Inferior parietal cortex (tissue), 1 donor: ENCODE measurements at regions not wholly inside any gene's neighbourhood (a gene's known extent, or its start where the extent isn't known, plus 50 kb on each side); places are given as distances from the start of the nearest gene placed in this dataset.

ENCODE experiments used
- DNase-seq: peaks from one replicate; pipeline ENCODE4 v3.0.0-alpha.2; 2016; ENCODE audit errors: extremely low spot score

DNA sequence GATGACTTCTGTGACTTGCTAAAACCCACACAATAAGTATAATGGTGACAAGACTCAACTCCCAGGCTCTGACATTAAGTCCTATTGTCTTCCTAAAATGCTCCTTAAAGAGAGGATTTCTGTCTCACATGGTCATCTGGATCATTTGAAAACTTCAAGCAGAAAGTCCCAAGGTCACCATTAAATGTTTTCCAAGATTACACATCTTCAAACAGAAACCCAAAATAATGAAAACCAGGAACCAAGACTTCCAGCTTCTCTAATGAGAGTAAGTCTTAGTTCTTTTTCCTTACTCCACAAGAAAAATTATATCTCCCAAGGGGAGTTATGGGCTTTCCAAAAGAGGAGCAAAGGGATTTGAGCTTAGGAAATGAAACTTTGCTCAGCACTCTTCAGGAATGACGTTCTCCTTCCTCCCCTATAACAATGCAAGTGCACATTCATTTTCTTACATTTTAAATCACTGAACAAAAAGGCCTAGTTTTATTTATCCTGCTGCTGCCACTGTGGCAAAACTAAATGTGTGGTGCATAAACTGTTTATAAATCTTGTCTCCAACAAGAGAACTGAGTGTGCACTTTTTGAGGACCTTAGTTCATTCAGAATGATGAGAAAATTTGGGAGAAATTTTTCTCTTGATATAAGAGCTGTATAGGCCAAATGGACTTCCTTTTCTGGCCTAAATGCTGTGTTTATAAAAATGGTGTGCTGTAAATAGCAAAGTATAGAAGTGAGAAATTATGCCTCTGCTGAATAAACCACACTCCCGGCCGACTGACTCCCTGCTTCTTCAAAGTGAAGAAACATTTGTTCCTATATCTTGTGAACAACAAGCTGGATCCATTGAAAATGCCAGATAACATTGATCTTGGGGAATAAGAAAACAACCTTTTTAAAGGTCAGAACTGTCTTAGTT, 148.4 kb upstream of the PLEKHG7 start:
- no peak for DNase-seq

DNA sequence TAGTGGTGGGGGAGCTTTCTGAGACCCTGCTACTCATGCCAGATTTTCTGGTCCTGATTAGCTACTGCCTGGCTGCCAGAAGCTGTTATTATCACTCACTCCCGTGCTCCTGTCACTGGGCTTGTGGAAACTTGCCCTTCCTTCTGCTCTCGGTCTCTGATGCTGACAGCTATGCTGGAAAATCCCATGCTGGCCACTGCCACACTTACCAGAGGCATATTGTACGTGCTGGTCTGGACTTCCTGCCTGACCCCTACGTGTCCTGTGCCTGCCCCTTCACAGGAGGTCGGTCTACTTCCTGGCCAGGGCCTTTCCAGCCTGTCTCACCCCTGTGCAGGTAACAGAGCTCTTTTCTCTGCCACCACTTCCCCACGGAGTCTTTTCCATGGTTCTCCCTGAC, 149.4 kb upstream of the PLEKHG7 start:
- no peak for DNase-seq

DNA sequence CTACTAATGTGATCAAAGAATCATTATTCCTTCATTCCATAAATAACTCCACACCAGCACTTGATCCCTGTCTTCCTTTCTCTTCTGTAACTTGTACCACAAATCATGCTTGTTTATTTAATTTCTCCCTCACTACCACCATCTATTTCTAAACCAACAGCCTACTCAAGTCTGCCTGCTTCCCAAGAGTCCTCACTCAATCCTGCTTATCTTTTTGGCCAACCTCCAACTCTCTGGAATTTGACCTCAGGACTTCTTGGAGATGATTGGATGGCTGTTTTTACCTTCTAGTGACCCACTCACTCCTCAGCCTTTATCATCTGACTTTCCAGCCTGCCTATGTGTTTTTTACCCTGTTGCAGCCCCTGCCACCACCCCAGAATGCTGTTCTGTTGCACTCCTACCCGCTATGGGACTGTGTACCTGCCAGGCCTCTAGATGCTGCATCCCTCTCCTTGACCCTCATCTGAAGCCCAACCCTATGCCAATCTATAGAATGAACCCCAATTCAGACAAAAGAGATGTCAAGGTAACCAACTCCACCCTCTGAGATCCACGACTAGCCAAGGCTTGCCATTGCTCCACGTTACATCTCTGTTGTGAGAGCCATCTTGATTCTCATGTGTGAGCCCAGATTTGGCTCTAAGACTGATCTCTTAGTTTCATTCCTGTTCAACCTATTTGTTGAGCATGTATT, 150.2 kb upstream of the PLEKHG7 start:
- DNase-seq = no peak

DNA sequence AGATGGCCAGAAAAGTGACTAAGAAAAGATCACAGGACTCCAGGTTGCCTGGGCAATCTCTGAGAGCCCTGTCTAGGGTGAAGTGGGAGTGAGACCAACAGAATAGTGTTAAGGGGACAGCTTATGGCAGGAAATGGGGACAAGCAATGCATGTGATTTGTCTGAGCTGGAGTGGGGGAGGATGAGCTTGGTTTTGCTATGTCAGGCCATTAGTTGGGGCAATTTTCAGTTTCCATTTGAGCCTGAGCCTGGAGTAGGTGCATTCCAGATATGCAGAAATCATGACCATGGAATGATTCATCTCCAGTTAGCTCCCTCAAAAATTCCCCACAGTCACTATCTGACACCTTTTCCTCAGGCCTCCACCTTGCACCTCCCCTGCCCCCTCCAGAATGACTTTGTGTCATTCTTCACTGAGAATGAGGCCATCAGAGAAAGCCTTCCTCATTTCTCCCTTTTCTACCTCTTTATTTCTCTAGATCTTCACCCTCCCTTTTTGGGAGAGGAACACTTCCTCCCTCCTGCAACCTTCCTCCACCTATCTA, 150.9 kb upstream of the PLEKHG7 start:
- DNase-seq = no peak

DNA sequence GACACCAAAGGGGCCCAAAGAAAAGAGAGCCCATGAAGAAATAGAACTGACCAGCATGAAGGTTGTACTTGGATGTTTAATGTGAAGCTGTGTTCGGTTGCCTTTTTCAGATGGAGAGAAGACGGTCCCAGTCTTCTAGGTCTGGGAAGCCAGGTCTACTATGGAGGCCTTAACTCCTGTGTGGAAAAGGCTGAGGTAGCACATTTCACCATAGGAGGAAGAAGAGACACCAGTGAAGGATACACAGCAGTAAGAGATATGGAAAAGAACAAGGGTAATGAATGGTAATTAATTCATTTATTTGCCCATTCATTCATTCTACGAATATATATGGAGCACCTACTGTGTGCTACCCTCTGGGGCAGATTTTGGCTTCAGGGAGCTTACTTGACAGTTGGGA, 151.6 kb upstream of the PLEKHG7 start:
- DNase-seq = no peak

DNA sequence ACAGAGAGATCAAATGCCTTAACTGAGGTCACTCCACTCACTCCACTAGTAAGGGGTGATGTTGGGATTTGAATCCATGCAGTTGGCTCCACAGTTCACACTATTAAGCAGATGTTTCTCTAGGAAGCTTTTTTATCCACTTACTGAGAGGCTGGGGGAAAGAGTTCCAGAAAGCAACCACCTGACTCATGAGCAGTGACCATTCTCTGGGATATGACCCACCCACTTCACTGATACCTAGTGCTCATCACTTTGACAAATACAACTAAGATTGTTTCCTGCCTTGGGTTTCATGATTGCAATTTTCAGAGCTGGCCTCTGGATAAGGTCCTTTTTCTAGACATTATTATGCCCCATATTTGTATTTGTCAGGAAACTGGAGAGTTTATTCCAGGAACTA, 152.1 kb upstream of the PLEKHG7 start:
- DNase-seq = no peak

DNA sequence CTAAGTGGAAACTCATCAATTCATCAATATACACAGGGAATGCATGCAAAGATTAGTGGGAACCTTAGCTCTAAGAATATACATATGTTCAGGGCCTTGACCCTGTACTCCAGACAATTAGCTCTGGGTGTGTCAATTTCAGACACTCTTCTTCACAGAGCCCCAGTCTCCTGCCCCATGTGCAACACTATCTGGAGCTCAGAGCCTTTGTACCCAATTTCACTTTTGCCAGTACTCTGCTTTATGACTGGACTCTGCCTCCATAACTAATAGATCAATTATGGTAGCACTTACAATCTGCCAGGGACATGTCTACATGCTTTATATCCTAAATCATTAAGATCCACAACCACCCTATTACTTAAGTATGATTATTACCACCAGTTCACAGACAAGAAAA, 152.5 kb upstream of the PLEKHG7 start:
- DNase-seq = no peak

DNA sequence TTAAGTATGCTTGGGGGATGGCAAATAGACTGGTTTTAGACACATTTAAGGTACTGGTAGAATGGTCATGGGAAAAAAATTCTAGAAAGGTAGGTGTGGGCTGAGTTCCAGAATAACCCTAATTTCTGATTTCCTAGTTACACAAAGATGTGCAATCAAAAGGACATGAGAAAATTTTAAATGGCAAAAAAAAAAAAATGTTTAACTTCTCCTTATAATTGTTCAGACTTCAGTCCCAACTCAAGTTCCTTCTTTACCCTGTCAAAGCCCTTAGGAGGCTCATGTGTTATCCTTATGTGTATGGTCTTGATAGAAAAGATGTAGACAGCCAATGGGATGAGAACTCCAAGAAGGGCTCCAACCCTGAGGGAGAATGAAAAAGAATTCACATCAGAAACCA, 153.3 kb upstream of the PLEKHG7 start:
- DNase-seq = no peak

DNA sequence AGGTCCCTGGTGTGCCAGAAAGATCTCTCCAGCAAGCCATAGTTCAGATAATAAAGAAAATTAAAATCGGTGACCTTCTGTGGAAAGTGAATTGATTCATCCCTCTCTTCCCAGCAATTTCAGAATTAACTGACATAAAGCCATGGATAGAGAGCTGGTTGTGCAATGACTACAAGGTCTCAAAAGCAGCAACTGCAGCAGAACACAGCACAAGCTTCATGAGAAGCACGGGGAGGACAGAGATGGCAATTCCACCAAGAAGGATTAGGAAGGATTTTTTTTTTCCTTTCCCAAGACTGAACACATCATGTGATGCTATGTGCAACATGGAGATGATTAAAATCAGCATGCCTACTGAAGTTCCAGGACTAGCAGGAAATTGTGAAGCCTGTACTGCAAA, 154.9 kb upstream of the PLEKHG7 start:
- DNase-seq = no peak

DNA sequence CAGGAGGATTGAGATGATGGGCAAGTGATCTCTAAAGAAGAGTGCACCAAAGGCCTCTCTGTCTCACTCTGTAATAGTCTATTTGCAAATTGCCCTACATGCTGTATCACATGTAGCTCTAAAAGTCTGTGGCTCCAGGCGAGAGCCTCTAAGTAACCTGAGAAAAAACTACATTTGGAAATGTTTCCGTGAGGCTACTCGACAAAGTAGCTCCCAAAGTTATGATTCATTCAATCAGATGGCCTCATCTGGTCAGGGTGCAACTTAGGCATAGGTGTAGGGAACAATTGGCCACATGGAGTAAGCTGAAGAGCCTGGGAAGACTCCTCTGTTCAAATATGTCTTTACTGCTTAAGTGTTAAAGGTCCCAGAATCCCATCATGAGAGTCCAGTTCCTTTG, 155.4 kb upstream of the PLEKHG7 start:
- no peak for DNase-seq

DNA sequence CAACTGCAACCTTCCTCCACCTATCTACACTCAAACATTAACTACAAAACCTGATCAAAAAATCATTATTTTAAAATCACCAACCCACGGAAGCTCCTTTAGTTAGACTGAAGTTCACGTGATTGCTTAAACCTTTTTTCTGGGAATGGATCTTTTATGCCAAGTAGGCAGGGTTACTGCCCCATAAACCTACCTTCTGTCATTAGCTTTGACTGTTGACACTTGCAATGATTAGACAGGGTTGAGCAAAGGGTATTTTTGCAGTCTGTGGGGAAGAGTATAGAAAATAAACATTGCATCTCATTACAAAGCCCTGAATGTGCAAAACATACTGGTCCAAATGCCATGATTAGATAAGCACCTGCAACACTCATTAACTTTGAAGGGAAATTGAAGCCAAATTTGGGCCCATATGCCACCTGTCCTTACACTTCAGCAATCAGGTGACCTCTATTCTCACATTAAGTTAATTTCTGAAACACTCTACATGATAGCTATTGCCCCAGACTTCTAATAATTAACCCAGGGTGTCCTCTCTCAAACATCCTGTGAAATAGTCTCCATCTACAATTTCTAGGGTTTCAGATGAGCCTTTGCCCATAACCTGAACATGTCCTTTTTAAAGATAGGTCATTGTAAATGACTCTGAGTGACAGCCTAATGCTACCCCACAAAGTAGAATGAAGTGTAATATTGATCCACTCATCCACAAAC, 156.0 kb upstream of the PLEKHG7 start:
- no peak for DNase-seq

DNA sequence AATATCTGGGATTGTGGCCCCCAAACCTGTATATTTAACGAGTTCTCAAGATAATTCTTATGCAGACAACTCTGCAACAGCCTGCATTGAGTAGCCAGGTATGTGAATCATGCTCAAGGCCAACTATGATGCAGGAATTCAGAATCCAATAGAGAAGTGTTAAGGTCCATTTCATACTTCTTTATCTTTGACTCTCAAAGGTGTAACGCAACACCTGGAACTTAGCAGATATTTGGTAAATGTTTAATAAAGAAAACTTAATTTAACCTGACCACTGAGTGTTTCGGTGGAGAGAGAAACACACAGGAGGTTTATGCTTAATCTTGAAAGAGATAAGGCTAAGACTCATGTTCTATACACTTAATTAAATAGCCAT, 156.5 kb upstream of the PLEKHG7 start:
- DNase-seq = no peak

DNA sequence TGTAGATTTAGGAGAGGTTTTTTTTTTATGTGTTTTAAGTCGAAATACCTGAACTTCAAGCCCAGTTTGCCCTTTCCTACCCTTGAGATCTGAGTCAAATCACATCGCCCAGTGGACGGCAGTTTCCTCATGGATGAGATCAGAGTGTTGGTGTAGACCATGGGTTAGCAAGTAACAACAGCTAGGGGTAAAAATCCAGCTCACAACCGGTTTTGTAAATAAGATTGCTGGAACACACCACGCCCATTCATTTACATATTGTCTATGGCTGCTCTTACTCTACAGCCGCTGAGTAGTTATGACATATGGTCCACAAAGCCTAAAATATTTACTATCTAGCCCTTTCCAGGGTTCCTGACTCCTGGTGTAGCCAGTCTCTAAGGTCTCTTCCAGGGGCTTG, 158.5 kb upstream of the PLEKHG7 start:
- no peak for DNase-seq

DNA sequence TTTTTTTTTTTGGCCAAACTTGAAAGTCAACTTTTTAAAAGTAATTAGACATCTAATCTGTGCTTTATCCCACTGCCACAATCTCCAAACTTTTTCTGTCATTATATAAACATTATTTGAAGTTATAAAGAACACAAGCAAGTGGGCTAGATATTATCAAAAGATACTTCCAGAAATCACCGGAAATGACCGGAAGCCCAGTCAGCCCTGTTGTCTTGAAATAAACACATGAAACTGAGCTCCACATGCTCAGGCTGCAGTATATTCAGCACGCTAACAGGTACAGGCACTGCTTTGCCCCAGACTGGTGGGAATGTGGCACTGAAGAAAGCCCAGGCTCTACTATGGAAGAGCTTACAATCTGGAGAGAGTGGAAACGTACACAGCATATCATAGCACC, 158.9 kb upstream of the PLEKHG7 start:
- DNase-seq = no peak

DNA sequence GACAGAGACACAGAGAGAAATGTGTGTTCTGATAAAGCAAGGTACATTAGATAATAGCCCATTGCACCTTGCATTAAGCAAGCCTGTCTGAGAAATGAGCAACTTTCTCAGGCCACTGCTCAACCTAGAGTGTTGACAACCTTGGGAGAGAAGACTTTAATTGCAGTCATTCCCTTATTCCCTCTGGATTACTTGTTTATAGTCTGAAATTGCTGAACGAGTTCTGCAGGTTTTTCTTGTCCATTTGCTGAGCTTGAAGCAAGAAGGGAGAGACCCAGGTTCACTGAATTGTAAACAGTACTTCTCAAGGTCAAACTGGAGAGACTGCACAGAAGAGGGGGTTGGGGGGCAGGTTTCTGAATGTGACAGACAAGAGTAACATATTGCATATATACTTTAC, 159.4 kb upstream of the PLEKHG7 start:
- no peak for DNase-seq

DNA sequence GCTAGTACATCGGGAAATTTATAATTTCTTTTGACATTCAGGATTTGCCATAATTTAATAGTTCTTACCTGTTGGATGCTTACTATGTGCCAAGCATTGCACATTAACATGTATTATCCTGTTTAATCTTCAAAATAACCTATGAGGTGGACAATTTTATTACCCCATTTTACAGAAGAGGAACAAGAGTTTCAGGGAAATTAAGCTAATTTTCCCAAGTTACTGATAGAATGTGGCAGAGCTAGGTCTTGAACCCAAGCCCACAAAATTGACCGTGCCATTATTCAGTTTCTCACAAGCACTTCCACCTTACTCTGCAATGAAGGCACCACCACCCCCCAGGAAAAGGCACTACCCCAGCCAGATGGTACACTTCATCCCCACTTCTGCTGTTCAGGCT, 161.1 kb upstream of the PLEKHG7 start:
- no peak for DNase-seq

DNA sequence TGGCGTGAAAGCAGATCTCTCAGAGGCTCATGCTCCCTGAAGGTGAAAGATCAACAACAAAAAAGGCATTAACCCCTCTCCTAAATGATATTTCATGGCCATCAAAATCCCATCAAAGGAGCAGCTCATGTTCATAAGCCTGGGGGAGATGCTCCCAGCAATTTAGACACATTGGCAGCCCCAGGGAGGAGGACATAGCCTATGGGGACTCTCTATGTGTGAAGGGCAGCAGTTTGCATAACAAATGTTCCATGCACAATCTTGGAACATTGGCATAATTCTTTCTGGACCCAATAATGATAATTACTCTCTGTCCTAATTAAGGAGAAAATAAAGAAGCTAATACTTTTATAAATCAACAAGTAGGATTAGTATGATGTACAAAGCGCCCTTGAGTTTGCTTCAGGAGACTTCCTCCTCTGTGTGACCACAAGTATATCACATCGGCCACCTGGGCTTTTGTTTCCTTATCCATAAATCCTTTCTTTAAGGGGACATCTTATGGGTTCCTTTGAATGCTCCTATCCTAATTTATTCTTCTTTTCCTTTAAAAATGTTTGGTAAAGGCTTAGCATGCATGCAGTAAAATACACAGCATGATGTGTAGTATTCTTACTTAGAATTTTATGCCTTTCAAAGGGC, 161.9 kb upstream of the PLEKHG7 start:
- no peak for DNase-seq

DNA sequence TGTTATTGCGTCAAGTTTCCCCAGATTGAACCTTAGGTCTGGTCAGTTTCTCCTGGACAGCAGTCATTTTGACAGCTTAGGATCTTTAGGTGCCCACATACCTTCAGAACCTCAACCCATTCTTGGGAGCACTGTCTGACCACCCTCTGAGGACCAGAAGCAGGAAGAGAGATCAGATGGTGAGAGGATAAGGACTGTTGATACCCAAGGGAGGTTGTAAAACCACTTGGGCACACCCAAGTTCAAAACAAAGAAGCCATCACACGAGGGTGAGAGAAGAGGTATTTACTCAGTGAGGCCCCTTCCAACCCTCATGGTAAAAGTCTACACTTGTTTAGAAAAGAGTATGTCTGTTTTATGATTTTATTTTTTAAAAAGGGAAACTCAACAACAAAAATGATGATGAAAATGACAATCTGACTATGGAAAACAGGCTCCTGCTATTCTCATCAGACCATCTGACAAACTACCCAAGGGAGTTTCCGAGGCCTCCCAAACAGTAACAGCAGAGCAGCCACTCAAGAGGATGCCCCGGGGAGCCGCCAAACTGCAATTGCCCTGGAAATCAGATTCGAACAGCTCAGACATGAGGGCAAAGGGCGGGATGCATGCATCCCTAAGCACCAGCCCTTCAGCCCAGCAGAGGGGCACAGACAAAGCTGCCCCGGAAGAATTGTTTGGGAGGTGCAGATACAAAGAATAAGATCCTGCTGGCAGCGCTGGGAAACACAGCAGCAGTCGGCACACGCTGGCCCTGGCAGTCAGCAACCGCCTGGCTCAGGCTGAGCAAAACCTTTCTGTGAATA, 162.6 kb upstream of the PLEKHG7 start:
- DNase-seq = no peak

DNA sequence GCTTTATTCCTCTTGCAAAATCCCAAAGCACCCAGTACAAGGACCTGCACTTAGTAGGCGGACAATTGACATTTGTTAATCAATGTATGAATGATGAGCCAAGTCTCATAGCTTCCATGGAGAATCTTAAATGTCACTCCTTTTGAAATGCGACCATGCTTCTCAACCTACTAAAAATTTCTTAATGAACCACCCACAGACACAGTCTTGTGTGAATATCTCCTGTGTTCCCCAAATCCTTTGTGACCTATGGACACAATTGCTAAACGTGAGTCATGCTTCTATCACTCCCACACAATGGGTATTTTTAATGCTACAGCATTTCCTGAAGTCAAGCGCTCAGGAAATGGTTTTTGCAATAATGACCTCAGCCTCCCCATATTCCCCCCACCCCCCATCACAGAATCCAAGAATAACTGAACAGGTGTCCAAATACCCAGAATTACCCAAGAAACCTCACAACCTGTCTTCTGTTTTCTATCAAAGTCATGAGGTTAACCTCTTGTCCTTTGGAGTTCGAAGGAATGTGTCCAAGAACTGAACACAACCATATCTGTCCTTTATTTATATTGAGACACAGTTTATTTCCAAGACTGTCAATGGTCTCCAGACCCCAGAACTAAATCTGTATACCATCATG, 163.6 kb upstream of the PLEKHG7 start:
- DNase-seq = no peak

DNA sequence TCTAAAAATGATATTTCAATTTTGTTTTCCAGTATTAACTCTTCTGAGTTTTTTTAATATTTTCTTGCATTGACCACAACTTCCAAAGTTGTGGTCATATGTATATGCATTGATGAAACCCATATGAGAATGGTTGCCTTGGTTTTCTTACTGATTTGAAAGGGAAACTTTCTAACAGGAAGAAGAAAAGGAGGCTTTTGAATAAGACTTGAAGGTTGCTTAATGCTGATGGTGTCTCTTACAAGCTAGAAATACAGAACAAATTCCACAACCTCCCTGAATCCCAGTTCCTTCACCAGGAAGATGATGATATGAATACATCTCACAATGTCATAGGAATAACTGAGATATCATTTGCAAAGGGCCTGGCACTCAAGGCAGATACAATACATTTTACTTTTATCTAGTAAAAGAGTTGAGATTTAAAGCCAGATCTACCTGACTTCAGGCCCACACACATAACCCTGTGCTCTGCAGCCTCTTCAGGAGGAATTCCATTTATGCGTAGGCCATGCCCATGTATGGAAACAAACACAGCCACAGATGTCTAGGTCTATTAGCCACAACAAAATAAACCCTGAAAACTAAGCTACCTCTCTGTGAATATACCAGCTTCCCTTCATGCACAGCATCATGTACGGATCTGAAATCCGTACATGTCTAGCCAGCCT, 165.4 kb upstream of the PLEKHG7 start:
- no peak for DNase-seq
